ENCODE measurements at regions not wholly inside any gene's neighbourhood (a gene's known extent, or its start where the extent isn't known, plus 50 kb on each side); places are given as distances from the start of the nearest gene placed in this dataset.

DNA sequence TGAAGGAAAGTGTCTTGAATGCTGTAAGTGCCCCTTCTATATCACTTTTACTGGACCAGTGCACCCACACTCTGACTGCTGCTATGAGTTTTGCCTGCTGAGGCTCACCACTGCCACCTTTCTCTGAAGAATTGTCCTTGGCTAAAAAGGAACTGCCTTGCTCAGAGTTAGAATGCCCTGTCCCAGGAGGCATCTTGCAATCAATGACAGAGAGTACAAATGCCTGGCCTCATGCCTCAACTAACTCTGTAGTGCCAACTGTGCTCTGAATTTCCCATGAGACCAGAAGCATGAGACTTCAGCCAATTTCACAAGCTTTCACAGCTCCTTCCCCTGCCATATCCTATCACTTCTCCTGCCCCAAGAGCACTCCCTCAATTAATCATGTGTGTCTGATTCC lies 569.7 kb downstream of the ZNF608 start:
- TF ChIP-seq, protein P1, sequence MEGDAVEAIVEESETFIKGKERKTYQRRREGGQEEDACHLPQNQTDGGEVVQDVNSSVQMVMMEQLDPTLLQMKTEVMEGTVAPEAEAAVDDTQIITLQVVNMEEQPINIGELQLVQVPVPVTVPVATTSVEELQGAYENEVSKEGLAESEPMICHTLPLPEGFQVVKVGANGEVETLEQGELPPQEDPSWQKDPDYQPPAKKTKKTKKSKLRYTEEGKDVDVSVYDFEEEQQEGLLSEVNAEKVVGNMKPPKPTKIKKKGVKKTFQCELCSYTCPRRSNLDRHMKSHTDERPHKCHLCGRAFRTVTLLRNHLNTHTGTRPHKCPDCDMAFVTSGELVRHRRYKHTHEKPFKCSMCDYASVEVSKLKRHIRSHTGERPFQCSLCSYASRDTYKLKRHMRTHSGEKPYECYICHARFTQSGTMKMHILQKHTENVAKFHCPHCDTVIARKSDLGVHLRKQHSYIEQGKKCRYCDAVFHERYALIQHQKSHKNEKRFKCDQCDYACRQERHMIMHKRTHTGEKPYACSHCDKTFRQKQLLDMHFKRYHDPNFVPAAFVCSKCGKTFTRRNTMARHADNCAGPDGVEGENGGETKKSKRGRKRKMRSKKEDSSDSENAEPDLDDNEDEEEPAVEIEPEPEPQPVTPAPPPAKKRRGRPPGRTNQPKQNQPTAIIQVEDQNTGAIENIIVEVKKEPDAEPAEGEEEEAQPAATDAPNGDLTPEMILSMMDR (IDR thresholded peaks at IDR 0.05): no peak
- TF ChIP-seq POLR2AphosphoS5 (IDR thresholded peaks at IDR 0.05; ENCODE audit: low read depth, low read length) (no peak), TCF12 (IDR thresholded peaks at IDR 0.05) (no peak), YY1 (IDR thresholded peaks at IDR 0.05; ENCODE audit: low read depth) (no peak), NRF1 (IDR thresholded peaks at IDR 0.05; ENCODE audit: low read depth, low read length) (no peak), NFIC (IDR thresholded peaks at IDR 0.05; ENCODE audit: borderline replicate concordance) (no peak), FOXM1 (IDR thresholded peaks at IDR 0.05; ENCODE audit: low read depth) (no peak), GATA2 (CRISPR knock-in tag; IDR thresholded peaks at IDR 0.05) (no peak), RCOR1 (IDR thresholded peaks at IDR 0.05; ENCODE audit: low read length) (no peak), RFX5 (IDR thresholded peaks at IDR 0.05; ENCODE audit: low read length) (no peak), TEAD4 (IDR thresholded peaks at IDR 0.05; ENCODE audit: borderline replicate concordance, insufficient read depth) (no peak)

Data from SK-N-SH (cell line).